ENCODE measurements at regions not wholly inside any gene's neighbourhood (a gene's known extent, or its start where the extent isn't known, plus 50 kb on each side); places are given as distances from the start of the nearest gene placed in this dataset.

- ATAC-seq: no peak
- H3K9me3 ChIP-seq: no peaks in the 10 kb centered on the region
- no peak for TF ChIP-seq CTCF (IDR thresholded peaks at IDR 0.05)
- no peak for DNase-seq
- no peak overlapping the region for H3K4me3 ChIP-seq
- intact Hi-C loops (cut with DNase I): no loop called here
- 8 to 18% (median 15%) methylated on average over 2 of the region's 2 CpGs for WGBS, 3 donors
- no peaks in the 10 kb centered on the region for H3K36me3 ChIP-seq (ENCODE audit: insufficient read depth in 1 of 2, low read depth in 1 of 2)
- no peaks in the 10 kb centered on the region for H3K27me3 ChIP-seq (ENCODE audit: insufficient read depth in 3 of 3, low read length in 2 of 3)
- no peaks in the 10 kb centered on the region for H3K4me1 ChIP-seq
- no peak overlapping the region for H3K27ac ChIP-seq
These were observed 123.7 kb upstream of the HS3ST3A1 start for GRCh38 chr17:13725288-13725990.

GRCh38 chr17:13727441-13728171, 125.9 kb upstream of the HS3ST3A1 start:
- no peaks in the 10 kb centered on the region for H3K9me3 ChIP-seq
- H3K27ac ChIP-seq: no peak overlapping the region
- DNase-seq: no peak
- H3K27me3 ChIP-seq (ENCODE audit: insufficient read depth in 3 of 3, low read length in 2 of 3): no peaks in the 10 kb centered on the region
- H3K36me3 ChIP-seq (ENCODE audit: insufficient read depth in 1 of 2, low read depth in 1 of 2): no peaks in the 10 kb centered on the region
- intact Hi-C loops (cut with DNase I): no loop called here
- WGBS, 3 donors: 86 to 90% (median 89%) methylated on average over 6 of the region's 6 CpGs
- ATAC-seq: no peak
- H3K4me1 ChIP-seq: no peaks in the 10 kb centered on the region
- H3K4me3 ChIP-seq: no peak overlapping the region
- no peak for TF ChIP-seq CTCF (IDR thresholded peaks at IDR 0.05)

GRCh38 chr17:13728781-13729180, 127.1 kb upstream of the HS3ST3A1 start:
- ATAC-seq: no peak
- Histone ChIP-seq H3K27me3 (ENCODE audit: insufficient read depth in 3 of 3, low read length in 2 of 3) (no peaks in the 10 kb centered on the region), H3K4me3 (no peak overlapping the region), H3K9me3 (no peaks in the 10 kb centered on the region), H3K4me1 (no peaks in the 10 kb centered on the region), H3K27ac (no peak overlapping the region), H3K36me3 (ENCODE audit: insufficient read depth in 1 of 2, low read depth in 1 of 2) (no peaks in the 10 kb centered on the region)
- 27 to 37% (median 35%) methylated on average over 4 of the region's 4 CpGs for WGBS, 3 donors
- intact Hi-C loops (cut with DNase I): no loop called here
- DNase-seq: no peak
- TF ChIP-seq CTCF (IDR thresholded peaks at IDR 0.05): no peak

GRCh38 chr17:13729466-13730134, 127.9 kb upstream of the HS3ST3A1 start:
- H3K9me3 ChIP-seq: no peaks in the 10 kb centered on the region
- no peaks in the 10 kb centered on the region for H3K36me3 ChIP-seq (ENCODE audit: insufficient read depth in 1 of 2, low read depth in 1 of 2)
- no peaks in the 10 kb centered on the region for H3K4me1 ChIP-seq
- H3K27ac ChIP-seq: no peak overlapping the region
- DNase-seq (no peak), ATAC-seq (no peak)
- no peak for TF ChIP-seq CTCF (IDR thresholded peaks at IDR 0.05)
- intact Hi-C loops (cut with DNase I): no loop called here
- H3K4me3 ChIP-seq: no peak overlapping the region
- H3K27me3 ChIP-seq (ENCODE audit: insufficient read depth in 3 of 3, low read length in 2 of 3): no peaks in the 10 kb centered on the region
- 69 to 73% (median 72%) methylated on average over 10 of the region's 10 CpGs for WGBS, 3 donors

Data from psoas muscle (tissue), 7 donors.